Inferior parietal cortex (tissue), 1 donor: ENCODE measurements at regions not wholly inside any gene's neighbourhood (a gene's known extent, or its start where the extent isn't known, plus 50 kb on each side); places are given as distances from the start of the nearest gene placed in this dataset.
"Not testable (repeated sequence)": the region's sequence is repeated elsewhere in the genome, so short reads cannot be mapped to it uniquely, and the experiment has no call there.

ENCODE experiments used
- DNase-seq: peaks from one replicate; pipeline ENCODE4 v3.0.0-alpha.2; 2016; ENCODE audit errors: extremely low spot score

DNA sequence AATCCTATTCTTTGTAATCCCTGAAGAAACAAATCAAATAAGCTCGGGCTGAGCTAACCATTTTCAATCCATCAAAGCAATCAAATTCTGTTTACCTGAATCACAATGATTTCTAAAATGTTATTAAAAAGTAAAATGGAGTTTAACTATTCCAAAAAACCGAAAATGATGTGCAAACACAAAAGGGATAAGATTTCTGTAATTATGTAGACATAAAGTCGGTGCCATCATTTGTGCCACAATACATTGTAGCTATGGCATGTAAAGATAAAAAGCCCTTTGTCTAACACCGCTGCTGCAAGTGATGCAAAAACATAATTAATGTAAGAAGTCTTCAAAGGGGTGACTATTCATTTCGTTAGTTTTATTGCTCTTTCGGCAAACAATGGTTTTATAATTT is 125.1 kb upstream of the FAM204A start:
- no peak for DNase-seq

DNA sequence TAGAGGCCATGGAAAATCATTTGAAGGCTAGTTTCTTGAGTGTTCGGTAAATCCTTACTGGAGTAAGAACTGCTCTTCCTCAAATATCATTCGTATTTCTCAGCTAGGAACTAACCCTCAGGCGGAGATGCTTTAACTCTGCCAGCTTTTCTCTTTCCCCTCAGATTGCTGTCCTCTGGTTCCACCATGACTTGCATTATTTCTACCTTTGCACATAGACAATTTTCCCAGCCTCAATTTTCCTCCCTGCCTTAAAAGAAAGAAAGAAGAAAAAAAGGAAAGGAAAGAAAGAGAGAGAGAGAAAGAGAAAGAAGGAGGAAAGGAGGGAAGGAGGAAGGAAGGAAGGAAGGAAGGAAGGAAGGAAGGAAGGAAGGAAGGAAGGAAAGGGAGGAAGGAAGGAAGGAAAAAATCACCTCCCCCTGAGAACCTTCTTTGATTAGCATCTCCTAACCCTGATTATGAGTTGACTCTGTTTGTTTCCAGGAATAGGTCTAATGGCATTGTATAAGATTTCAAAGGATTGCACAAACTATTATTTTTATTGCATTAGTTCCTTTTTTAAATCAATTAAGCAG is 123.3 kb upstream of the FAM204A start:
- no peak for DNase-seq

DNA sequence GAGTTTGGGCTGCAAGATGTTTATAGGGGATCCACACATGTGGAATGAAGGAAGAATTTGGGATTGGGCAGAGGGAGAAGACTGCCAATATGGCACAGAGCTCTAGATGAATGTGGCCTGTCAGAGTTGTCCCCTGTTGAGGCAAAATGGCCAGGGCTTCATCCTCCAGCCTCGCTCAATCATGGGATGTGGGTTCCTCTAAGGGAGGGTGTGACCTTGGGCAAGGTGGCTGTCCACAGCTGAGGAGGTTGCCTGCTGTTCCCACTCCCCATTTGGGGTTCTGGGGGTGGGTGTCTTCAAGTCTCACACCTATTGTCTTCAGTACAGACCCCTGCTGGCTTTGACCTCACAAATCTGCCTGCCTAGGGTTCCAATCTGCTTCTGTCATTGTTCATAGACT is 121.6 kb upstream of the FAM204A start:
- no peak for DNase-seq

DNA sequence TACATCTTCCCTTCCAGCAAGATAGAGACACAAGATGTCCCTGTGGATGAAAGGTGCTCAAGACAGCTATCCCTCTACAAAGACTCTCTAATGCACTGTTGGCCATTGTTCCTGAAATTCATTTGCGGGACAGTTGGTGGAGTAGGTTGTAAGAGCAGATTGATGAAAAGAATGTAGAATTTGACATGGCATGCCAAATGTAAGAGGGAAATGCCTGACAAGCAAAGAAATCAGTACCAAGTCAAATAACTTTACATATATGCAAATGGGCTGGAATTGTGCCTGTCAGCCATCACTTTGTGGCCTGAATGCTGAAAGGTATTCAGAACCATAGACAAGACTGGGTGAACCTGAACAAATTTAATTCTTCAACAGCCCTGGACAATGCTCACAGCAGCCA is 120.3 kb upstream of the FAM204A start:
- no peak for DNase-seq

DNA sequence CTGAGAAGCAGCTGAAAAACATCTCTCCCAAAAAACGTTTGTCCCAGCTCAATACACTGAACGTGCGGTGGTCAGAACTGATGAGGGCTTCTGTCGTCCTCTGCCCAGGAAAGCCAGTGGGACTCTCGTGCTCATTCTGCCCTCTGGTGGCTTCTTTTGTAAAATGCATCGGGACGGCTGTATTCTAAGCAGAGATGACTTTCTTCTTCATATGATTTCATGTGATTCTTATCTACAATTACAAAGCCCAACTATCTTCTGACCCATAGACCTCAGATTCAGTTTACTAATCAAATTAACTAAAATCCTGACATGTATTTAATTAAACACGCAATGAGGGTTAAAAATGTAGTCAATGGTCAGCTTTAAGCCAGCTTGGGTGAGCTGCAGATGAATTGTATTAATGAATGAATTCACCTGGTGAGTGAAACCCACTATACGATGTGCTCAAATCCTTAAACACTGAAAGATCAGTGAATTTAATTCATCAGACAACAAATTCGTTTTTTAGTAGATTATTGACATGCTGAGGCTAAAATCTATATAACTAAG is 117.6 kb upstream of the FAM204A start:
- DNase-seq = peak; percentile 89

DNA sequence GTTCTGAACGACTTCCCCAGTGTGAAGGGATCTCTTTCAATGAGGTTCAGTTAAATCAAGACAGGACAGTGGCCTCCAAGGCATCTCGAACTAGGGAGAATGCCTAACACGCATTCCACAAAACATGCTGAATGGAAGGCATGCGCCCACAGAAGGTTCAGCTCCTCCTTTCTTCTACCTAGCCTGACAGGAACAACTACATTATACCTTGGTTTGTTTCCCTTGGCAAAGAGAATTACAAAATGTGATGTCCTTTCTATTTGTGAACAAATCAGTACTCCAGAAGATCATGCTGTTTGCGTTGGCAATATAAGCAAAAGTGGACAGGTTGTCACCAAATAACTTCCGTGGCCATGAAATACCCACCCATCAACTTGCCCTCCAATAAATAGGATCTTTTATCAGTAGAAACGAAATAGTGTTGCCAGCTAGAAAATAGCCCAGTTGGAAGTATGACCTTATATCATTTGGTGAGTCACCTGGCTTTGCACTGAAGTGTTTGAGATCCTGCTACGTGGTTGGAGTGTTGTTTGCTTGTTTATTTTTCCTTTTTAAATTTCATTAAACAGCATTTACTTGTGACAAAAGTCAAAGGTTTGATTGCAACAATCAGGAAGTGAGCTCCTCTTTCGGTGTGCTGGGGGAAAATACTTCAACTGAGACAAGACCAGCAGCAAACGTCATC is 117.0 kb upstream of the FAM204A start:
- no peak for DNase-seq

DNA sequence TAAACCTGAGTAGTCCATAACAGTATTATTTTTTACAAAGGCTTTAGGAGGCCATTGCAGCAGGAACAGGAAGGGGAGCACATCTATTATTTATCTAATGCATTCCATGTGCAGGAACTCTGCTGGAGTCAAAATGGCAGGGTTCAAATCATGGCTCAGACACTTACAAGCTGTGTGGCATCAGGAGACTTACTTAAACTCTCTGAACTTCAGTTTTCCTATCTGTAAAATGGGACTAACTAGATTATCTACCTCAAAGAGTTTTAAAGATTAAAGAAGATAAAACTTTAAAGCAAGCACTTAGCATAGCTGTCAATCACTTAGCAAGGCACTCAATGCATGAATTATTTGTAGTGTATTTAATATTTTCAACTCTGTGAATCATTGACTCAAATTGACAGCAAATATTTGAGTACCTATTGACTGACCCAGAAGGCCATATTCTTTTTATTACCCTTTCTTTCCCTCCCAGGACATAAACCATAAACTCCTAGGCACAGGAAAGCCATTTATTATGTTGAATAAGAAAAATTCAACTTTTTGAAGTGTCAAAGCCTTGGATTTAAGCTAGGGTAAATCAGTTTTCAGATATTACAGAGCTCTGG is 115.8 kb upstream of the FAM204A start:
- no peak for DNase-seq

DNA sequence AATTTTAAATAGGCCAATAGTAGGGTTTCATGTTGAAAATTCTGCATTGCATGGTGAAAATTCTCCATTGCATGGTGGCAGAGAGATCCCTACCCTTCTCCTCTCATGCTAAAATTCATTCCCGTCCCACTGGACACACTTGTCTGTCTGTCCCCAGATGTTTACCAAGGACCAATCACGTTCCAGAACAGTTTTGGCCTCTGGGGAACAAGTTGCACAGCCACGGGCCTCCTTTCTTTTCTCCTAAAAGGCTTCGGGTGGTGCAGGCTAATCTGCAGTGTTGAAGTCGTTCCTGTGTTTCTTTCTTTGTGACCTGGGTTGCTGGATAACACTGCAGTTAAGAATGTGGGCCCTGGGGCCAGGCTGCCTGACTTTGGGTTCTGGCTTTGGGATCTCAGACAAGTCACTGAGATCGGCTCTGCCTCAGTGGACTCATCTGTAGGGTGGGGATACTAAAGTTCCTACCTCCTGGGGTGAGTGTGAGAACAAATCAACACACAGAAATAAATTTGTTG is 113.1 kb upstream of the FAM204A start:
- no peak for DNase-seq

DNA sequence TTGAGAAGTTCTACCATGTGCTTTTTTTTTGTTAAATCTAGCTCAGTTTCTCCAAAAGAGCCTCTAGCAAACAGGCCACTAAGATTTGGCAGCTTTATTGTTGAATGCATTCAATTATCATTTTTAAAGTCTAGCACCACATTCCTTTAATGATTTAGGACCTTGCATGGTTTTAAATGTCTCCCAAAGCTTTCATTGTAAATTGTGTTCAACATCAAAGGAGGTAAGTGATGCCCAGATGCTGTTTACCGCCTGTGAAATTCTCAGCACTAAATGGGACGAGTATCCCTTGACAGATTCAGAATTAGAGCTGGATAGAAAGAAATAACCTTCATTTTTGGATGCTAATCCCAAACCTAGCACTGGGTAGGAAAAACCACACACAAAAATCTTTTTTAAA is 112.1 kb upstream of the FAM204A start:
- no peak for DNase-seq

DNA sequence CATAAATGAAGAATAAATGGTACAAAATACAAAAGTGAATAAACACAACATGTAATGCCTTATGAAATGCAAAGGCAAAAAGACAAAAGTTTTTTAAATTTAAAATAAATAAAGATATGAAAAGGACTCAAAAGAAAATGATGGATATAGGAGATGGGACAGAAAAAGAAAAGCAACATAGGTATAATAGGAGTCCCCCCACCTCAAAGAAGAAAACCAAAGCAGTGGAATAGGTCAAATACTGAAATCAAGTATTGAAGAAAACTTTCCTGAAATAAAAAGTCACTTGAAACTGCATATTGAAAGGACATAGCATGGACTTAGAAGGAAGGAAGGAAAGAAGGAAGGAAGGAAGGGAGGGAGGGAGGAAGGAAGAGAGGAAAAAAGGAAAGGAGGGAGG is 110.0 kb upstream of the FAM204A start:
- DNase-seq = no peak

DNA sequence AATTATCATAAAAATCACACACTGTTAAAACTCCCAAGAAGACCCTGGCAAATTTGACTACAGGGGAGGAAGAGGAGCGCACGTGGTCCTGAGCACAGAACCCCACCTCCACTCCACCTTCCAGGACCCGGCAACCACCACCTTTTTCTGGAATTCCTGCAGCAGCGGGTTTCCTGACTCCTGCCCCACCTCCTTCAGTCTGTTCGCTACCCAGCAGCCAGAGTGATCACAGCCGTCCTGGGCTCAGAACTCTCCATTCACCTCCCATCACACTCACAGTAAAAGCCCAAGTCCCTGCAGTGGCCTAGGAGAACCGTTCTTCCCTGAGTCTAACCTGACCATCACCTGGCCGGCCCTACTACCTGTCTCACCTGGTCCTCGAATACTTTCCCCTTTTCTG is 107.4 kb upstream of the FAM204A start:
- no peak for DNase-seq

DNA sequence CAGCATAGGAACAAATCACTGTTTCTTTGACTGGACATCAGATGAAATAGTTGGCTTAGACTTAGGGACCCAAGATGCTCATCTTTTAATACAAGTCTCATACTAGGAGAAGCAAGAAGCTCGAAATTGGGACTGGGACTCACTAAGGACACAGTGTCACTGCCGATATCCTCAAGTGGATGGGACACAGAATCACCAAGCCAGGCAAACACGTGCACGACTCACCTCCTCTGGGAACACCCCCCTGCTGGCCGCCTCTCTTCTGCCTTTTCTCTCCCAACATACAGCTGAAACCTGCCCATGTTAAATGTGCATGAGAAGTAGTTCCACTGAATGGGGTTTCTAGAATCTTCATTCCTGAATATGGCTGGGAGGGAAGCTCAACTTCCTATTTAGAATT is 106.6 kb upstream of the FAM204A start:
- DNase-seq = no peak

DNA sequence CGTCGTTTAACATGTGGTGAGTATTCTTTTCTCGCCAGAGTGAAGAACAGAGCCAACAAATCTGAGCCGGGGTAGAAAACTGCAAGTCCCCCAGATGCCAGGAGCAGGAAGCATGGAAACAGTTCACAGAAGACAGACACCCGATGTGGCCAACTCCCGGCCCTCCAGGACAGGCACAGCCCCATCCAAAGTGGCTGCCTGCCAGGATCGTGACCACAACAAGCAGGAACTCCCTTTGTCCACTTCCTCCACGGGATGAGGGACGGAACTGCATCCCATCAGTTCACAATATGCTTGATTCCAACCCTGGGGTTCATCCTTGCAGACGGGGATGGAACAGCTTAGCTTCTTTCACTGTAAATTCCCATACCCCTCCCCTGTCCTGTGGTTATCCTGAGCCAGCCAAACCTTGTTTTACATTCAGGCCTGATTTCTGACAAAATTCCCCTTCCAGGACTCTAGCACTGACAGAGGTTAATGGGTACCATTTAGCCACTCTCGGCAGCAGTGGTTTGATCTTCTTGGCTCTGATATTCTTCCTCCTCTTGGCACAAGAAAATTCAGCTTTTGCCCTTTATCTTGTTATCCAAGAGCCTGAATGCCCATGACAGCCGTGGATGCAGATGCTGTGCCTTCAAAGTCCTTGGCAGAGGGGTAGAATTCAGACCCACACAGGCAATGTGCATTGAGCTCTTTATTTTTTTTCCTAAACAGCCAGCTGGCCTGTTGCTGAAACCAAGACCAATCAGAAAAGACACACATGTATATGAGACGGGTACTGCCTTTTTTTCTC is 105.5 kb upstream of the FAM204A start:
- no peak for DNase-seq

DNA sequence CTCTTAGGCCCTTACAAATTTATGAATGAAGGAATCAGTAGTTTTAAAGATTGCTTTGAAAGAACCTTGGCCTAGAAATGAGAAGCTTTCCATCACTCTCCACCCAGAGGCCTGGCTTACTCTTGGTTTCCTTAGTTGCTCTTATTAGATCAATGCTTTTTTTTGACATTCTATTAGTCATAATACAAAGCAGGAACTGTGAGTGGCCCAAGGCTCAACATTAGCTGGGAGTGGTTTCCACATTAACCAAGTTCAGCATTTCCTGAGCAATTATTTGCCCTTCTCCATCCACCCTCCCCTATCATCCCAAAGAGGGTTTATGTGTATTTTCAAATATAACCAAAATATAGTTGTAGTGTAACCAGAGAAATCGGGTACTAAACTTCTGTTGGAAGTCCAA is 103.4 kb upstream of the FAM204A start:
- no peak for DNase-seq

DNA sequence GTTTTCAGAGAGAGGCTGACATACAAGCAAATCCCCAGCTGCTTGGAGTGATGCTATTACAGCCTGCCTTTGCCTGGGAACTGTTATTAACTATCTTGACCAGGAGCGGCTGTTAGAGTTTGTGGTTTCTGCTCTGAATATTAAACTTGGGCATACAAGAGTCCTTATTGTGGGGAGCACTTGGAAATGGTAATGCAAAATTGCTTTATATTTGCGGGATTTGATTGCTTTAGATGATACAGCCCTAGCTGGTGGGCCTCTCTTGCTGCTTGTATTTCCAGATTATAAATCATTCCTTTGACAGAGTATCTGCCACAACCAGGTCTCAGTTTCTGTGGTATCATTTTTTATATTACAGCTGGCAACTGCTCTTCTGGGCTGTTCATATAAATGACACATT is 101.9 kb upstream of the FAM204A start:
- DNase-seq = no peak

DNA sequence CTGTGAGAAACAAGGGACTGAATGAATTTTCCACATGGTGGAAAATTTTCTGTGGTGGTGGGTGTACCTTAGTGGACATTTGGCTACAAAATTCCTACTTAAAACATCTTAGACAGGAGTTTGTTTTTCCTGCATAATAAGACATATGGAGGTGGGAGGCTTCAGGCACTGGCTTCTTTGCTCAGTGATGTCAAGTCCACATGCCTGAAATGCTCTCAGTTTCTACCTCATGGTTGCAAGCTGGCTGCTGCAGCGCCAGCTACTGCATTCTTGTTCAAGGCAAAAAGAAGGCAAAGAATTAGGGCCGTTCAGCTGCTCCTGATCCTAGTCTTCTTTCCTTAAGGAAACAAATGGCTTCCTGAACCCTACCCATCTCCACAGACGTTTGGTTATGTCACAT is 99.9 kb upstream of the FAM204A start:
- DNase-seq = no peak

DNA sequence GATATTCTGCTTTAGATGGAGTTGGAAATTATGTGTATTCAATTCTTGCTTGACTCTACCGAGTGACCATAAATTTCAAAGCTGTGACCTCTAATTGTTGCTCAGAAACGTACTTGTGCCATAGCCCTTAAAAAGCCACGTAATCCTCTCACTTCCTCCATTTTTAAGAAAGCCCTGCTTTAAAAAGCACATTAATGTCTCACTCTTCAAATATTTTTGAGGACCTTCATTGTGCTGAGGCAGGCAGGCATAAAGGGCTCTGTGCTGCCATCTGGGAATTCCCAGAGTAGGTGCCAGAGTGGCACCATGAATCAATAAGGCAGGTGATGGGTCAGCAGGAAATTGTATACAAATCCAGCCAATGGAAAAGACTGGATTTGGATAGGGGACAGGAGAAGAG is 97.7 kb upstream of the FAM204A start:
- DNase-seq = no peak

DNA sequence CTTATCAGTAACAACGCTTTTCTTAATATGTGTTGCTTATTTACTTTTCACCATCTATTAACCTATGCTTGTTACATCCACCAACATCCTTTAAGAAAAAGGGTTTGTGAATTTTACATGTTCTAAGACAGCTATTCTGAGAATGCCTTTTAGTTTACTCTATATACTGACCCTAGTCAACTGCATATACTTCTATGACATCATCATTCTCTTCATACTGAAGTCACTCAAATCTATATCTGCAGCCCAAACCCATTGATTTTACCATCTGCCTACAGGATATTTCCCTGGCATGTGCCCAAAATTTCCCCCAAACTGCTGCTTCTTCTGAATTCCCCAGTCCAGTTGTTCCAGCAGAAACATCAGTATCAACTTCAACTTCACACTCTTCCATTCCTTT is 94.6 kb upstream of the FAM204A start:
- DNase-seq = no peak

DNA sequence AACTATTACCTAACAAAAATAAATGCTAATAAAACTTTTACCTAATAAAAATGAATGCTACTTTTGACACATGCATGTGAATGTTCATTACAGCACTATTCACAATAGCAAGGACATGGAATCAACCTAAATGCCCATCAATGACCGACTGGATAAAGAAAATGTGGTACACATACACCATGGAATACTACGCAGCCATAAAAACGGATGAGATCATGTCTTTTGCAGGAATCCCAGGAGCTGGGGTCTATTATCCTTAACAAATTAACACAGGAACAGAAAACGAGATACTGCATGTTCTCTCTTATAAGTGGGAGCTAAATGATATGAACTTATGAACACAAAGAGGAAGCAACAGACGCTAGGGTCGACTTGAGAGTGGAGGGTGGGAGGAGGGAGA is 88.1 kb upstream of the FAM204A start:
- no peak for DNase-seq

DNA sequence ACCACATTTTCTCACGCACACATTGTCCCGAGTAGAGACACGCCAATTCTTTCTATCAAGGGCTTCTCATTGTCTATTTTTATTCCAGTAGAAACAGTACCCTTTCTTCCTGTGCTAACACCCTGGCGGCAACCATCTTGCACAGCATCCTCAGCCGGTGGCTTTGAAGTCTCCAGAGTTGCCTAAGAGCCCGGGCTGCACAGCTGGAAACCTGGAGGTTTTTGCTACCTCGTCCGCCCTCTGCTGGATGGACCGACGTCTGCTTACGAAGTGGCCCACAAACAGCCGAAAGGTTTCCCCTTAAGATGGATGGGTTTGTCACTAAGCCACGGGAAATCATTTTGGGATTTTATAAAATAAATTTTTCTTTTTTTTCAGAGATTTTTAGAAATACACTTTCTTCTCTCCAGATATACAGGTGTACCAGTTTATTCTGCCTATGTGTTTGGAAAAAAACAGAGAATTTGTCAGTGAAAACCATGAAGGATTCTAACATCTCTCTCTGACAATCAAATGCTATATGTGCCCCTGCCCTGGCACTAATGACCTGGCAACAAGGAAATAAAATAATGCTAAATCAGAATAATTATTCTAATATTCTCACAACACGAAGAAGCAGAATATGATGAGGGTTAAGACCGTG is 81.8 kb upstream of the FAM204A start:
- peak; percentile 66 for DNase-seq

DNA sequence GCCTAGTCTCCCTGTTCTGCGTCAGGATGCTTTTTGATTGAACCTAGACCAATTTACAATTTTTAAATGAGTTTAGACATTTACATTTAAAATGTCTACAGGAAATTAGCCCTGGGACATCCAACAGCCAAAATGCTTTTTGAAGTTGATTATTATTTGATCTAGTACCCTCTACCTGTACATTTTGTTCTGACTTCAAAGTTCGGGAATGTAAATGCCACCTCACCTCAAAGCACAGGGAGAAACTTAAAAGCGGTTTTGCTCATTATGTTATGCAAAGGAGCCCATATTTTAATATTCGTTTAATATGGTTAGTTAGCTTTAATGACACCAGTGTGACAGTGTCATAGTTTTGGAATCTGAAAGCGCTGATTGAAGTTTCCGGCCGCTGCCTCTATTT is 80.1 kb upstream of the FAM204A start:
- no peak for DNase-seq

DNA sequence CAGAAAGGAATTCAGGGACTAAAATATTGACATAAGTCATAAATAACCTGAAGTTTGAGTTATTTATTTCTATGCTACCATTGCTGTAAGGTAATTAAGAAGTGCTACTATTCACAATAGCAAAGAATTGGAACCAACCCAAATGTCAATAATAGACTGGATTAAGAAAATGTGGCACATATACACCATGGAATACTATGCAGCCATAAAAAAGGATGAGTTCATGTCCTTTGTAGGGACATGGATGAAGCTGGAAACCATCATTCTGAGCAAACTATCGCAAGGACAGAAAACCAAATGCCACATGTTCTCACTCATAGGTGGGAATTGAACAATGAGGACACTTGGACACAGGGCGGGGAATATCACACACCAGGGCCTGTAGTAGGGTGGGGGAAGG is 77.9 kb upstream of the FAM204A start:
- DNase-seq = not testable (repeated sequence)
